GM12873 (cell line): ENCODE measurements at regions not wholly inside any gene's neighbourhood (a gene's known extent, or its start where the extent isn't known, plus 50 kb on each side); places are given as distances from the start of the nearest gene placed in this dataset.

ENCODE experiments used
- TF ChIP-seq, protein P1 (sequence below): IDR thresholded peaks from 2 replicates; pipeline ENCODE4 v1.5.1; 2012; ENCODE audit warnings: low read depth, mild to moderate bottlenecking, moderate library complexity, low read length, control low read depth; ENCODE audit not compliant: insufficient read depth; ENCODE audit errors: missing control alignments

- TF ChIP-seq, protein P1, sequence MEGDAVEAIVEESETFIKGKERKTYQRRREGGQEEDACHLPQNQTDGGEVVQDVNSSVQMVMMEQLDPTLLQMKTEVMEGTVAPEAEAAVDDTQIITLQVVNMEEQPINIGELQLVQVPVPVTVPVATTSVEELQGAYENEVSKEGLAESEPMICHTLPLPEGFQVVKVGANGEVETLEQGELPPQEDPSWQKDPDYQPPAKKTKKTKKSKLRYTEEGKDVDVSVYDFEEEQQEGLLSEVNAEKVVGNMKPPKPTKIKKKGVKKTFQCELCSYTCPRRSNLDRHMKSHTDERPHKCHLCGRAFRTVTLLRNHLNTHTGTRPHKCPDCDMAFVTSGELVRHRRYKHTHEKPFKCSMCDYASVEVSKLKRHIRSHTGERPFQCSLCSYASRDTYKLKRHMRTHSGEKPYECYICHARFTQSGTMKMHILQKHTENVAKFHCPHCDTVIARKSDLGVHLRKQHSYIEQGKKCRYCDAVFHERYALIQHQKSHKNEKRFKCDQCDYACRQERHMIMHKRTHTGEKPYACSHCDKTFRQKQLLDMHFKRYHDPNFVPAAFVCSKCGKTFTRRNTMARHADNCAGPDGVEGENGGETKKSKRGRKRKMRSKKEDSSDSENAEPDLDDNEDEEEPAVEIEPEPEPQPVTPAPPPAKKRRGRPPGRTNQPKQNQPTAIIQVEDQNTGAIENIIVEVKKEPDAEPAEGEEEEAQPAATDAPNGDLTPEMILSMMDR = no peak
These were observed 477.0 kb upstream of the MEIS1 start for GRCh38 chr2:65957886-65958285.

DNA sequence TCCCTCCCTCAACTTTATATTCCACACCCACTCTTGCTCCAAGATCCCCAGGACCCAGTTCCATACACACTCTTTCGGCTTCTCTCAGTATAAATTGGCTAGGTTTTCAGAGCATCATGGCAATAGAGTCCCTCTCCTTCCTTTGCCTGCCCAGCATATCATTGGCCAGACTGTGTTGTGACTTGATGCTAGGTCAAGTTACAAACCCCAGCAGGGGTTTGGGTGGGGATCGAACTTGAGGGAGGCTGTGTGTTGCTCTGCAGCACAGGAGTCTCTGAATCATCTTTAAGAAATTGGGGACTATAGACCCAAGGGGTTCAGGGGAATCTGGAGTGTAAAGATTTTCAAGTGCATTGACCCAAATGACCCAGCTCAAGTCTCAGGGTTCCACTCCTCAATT is 477.5 kb upstream of the MEIS1 start:
- TF ChIP-seq, protein P1 = no peak

- TF ChIP-seq, protein P1 = no peak
These were observed 479.7 kb upstream of the MEIS1 start for GRCh38 chr2:65955259-65955658.

GRCh38 chr2:65952966-65953761 is 481.8 kb upstream of the MEIS1 start:
- TF ChIP-seq, protein P1 = no peak

DNA sequence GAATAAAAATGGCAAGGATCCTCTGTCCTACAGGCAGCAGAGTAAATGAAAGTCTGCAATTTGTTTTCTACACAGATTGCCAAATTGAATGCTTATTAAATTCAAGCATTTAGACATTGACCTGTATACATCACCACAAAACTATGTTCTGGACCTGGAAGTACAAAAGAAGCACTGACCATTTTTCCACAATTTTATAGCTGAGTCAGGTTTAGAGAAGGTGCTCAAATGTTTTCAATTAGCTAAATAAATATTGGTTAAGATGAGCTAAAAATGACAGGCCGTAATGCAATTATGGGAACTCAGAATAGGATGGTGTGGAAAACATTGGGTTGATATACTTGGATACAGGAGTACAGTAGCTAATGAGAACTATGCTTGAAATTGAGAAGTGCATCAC is 490.7 kb upstream of the MEIS1 start:
- TF ChIP-seq, protein P1 = no peak

DNA sequence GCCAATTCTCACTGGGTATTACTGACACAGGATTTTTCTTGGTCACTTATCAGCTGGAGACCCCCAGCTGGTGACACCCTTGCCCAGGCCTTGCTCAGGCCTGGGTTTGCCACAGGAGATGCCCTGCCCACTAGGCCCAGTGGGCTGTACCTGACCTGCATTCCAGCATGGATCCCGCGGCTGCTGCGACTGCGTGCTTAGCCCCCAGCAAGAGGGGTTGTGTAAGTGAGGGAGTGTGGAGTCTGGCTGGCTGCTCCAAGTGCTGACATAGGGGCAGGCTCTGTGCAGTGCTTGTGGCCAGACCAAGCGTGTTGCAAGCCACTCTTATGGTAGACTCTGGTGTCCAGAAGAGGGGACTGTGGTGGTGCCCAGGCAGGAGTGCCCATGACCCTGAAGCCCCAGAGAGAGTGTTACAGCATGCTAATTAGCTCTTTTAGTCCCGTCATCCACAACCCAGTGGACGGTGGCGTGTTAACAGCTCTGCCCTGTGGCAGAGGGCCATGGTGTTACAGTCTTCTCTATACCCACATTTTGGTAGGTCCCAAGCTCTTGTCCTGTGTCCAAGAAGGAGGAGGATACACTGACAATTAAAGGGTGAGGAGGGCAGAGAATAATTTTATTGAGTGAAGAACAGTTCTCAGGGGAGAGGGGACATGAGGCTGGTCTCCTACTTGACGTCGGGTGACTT is 491.7 kb upstream of the MEIS1 start:
- TF ChIP-seq, protein P1 = no peak

GRCh38 chr2:65940856-65941255 is 494.1 kb upstream of the MEIS1 start:
- TF ChIP-seq, protein P1 = no peak
